T-helper 2 cell treated with Interferon-gamma antibody and Interleukin-4, amounts not matched to agents 5 μg/mL and 100 μg/mL, for 36 hours (primary cell): ENCODE measurements at regions not wholly inside any gene's neighbourhood (a gene's known extent, or its start where the extent isn't known, plus 50 kb on each side); places are given as distances from the start of the nearest gene placed in this dataset.

Experiments
- DNase-seq: peaks from one replicate; pipeline ENCODE4 v3.0.0; 2021; ENCODE audit warnings: low spot score
- H3K27ac Mint-ChIP-seq: one replicate; pipeline ENCODE4 v1.8.0; 2021; ENCODE audit warnings: mild to moderate bottlenecking, mixed read lengths
- H3K27me3 Mint-ChIP-seq: one replicate; pipeline ENCODE4 v1.8.0; 2021; ENCODE audit warnings: low read depth, mixed read lengths
- H3K36me3 Mint-ChIP-seq: one replicate; pipeline ENCODE4 v1.8.0; 2021; ENCODE audit warnings: low read depth, mixed read lengths
- H3K4me1 Mint-ChIP-seq: one replicate; pipeline ENCODE4 v1.8.0; 2021; ENCODE audit warnings: low read depth, mixed read lengths
- H3K4me3 Mint-ChIP-seq: one replicate; pipeline ENCODE4 v1.8.0; 2022; ENCODE audit warnings: mild to moderate bottlenecking, moderate library complexity, mixed read lengths
- H3K9me3 Mint-ChIP-seq: one replicate; pipeline ENCODE4 v1.8.0; 2021; ENCODE audit warnings: mixed read lengths

GRCh38 chr6:153947808-153948447 is 91.1 kb upstream of the OPRM1 start:
- Mint-ChIP-seq H3K4me1 (no peaks in the 10 kb centered on the region), H3K27me3 (peaks cover 2% of the 10 kb centered on the region), H3K36me3 (no peaks in the 10 kb centered on the region), H3K27ac (no peak overlapping the region), H3K4me3 (no peak overlapping the region), H3K9me3 (no peaks in the 10 kb centered on the region)
- no peak for DNase-seq

DNA sequence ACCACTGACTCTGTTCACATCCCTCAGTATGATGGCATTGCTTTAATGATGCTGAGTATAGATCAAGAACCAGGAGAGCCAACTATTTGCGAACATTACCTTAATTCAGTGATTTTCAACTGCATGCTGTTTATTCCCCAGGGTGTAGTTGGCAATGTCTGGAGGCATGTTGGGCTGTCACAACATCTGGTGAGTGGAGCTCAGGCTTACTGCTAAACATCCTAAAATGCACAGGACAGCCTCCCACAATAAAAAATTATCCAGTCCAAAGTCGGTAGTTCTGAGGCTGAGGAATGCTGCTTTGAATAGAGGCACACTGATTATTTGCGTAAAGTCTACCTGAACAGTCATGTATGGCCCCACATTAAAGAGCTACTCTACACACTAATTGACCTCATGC is 94.8 kb upstream of the OPRM1 start:
- H3K27me3 Mint-ChIP-seq: peaks cover 2% of the 10 kb centered on the region
- DNase-seq: no peak
- no peaks in the 10 kb centered on the region for H3K4me1 Mint-ChIP-seq
- no peak overlapping the region for H3K27ac Mint-ChIP-seq
- H3K4me3 Mint-ChIP-seq: no peak overlapping the region
- H3K9me3 Mint-ChIP-seq: no peaks in the 10 kb centered on the region
- no peaks in the 10 kb centered on the region for H3K36me3 Mint-ChIP-seq

GRCh38 chr6:153942361-153942760 is 96.7 kb upstream of the OPRM1 start:
- no peaks in the 10 kb centered on the region for H3K9me3 Mint-ChIP-seq
- H3K4me3 Mint-ChIP-seq: no peak overlapping the region
- no peaks in the 10 kb centered on the region for H3K27me3 Mint-ChIP-seq
- no peaks in the 10 kb centered on the region for H3K4me1 Mint-ChIP-seq
- H3K36me3 Mint-ChIP-seq: no peaks in the 10 kb centered on the region
- DNase-seq: no peak
- no peak overlapping the region for H3K27ac Mint-ChIP-seq

GRCh38 chr6:153941768-153942167 is 97.3 kb upstream of the OPRM1 start:
- H3K9me3 Mint-ChIP-seq: no peaks in the 10 kb centered on the region
- no peaks in the 10 kb centered on the region for H3K36me3 Mint-ChIP-seq
- no peak for DNase-seq
- no peaks in the 10 kb centered on the region for H3K4me1 Mint-ChIP-seq
- no peak overlapping the region for H3K4me3 Mint-ChIP-seq
- no peak overlapping the region for H3K27ac Mint-ChIP-seq
- H3K27me3 Mint-ChIP-seq: no peaks in the 10 kb centered on the region

- Mint-ChIP-seq H3K36me3 (no peaks in the 10 kb centered on the region), H3K4me1 (no peaks in the 10 kb centered on the region), H3K9me3 (no peaks in the 10 kb centered on the region), H3K27me3 (no peaks in the 10 kb centered on the region), H3K27ac (no peak overlapping the region), H3K4me3 (no peak overlapping the region)
- DNase-seq: no peak
Measured at GRCh38 chr6:153938876-153939275, 100.2 kb upstream of the OPRM1 start.

DNA sequence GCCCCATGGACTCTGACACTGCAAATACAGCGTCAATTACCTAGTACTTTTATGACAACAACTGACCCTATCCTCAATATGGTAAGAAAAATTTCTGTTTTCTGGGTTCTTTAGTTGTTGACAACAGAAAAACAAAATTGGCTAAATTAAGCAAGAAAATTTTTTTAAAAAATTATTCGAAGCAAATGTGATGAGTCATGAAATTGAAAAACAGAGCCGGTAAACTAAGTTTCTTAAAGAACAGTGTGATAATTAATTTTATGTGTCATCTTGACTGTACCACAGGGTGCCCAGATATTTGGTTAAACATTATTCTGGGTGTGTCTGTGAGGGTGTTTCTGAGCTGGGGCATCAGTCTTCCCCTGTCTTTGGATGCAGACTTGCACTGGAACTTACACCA is 107.6 kb upstream of the OPRM1 start:
- no peaks in the 10 kb centered on the region for H3K9me3 Mint-ChIP-seq
- H3K4me3 Mint-ChIP-seq: no peak overlapping the region
- no peaks in the 10 kb centered on the region for H3K27me3 Mint-ChIP-seq
- H3K4me1 Mint-ChIP-seq: no peaks in the 10 kb centered on the region
- H3K36me3 Mint-ChIP-seq: no peaks in the 10 kb centered on the region
- no peak for DNase-seq
- no peak overlapping the region for H3K27ac Mint-ChIP-seq

DNA sequence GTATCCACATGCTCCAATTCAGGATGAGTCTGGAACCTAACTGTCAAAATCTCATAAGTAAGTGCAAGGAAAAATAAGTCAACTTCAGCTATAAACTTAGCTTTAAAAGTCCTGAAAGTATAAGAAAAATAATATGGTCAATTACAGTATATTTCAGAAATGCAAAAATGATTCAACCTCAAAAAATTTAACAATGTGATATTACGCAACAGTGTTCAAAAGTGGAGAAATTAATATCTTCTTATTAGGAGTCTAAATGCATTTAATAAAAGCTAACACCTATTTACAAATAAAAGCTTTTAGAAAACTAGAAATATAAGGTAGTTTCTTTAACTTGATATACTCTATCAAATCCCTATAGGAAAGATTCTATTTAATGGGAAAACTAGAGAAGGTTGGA is 111.2 kb upstream of the OPRM1 start:
- Mint-ChIP-seq H3K4me3 (no peak overlapping the region), H3K27ac (no peak overlapping the region), H3K36me3 (no peaks in the 10 kb centered on the region), H3K9me3 (no peaks in the 10 kb centered on the region), H3K27me3 (no peaks in the 10 kb centered on the region), H3K4me1 (no peaks in the 10 kb centered on the region)
- DNase-seq: no peak

GRCh38 chr6:153898360-153899059 is 140.5 kb upstream of the OPRM1 start:
- Mint-ChIP-seq H3K27ac (no peak overlapping the region), H3K27me3 (no peaks in the 10 kb centered on the region), H3K36me3 (no peaks in the 10 kb centered on the region), H3K4me3 (no peak overlapping the region), H3K4me1 (no peaks in the 10 kb centered on the region), H3K9me3 (no peaks in the 10 kb centered on the region)
- DNase-seq: no peak

GRCh38 chr6:153882411-153882810 is 156.6 kb upstream of the OPRM1 start:
- H3K27me3 Mint-ChIP-seq: no peaks in the 10 kb centered on the region
- H3K4me1 Mint-ChIP-seq: no peaks in the 10 kb centered on the region
- H3K36me3 Mint-ChIP-seq: no peaks in the 10 kb centered on the region
- no peak for DNase-seq
- no peaks in the 10 kb centered on the region for H3K9me3 Mint-ChIP-seq
- no peak overlapping the region for H3K27ac Mint-ChIP-seq
- H3K4me3 Mint-ChIP-seq: no peak overlapping the region

DNA sequence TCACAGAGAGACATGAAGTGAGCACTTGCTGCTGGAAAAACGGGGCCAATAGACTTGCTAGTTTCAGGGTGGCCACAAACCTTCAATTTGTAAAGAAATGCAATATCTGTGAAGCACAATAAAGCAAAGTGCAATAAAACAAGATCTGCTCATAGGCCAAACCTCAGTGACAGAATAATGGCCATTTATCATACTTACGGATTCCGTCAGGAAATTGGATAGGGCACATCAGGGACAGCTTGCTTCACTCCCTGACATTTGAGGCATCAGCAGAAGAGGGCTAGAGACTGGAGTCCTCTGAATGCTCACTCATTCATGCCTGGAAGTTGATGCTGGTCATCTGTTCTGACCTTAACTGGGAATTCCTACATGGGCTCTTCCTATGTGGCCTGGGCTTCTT is 165.5 kb upstream of the OPRM1 start:
- Mint-ChIP-seq H3K36me3 (no peaks in the 10 kb centered on the region), H3K9me3 (no peaks in the 10 kb centered on the region), H3K4me3 (no peak overlapping the region), H3K27me3 (no peaks in the 10 kb centered on the region), H3K4me1 (no peaks in the 10 kb centered on the region), H3K27ac (no peak overlapping the region)
- DNase-seq: no peak

- Mint-ChIP-seq H3K27me3 (no peaks in the 10 kb centered on the region), H3K4me3 (no peak overlapping the region), H3K4me1 (no peaks in the 10 kb centered on the region), H3K36me3 (no peaks in the 10 kb centered on the region), H3K27ac (no peak overlapping the region), H3K9me3 (no peaks in the 10 kb centered on the region)
- DNase-seq: no peak
Measured at GRCh38 chr6:153872946-153873345, 166.1 kb upstream of the OPRM1 start.

DNA sequence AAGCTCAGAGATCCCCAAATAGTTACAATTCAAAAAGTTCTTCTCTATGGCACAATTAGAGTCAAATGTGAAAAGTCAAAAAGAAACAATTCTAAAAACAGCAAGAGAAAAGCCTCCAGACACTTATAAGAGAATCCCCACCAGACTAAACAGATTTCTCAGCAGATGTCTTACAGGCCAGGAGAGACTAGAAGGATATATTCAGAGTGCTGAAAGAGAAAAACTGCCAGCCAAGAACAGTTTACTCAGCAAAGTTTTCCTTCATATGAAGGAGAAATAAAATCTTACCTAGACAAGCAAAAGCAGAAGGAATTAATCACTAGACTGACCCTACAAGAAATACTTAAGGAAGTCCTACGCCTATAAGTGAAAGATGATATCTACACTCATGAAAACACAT is 176.1 kb upstream of the OPRM1 start:
- no peak overlapping the region for H3K4me3 Mint-ChIP-seq
- H3K4me1 Mint-ChIP-seq: no peaks in the 10 kb centered on the region
- H3K9me3 Mint-ChIP-seq: no peaks in the 10 kb centered on the region
- no peak for DNase-seq
- H3K27me3 Mint-ChIP-seq: no peaks in the 10 kb centered on the region
- H3K36me3 Mint-ChIP-seq: no peaks in the 10 kb centered on the region
- no peak overlapping the region for H3K27ac Mint-ChIP-seq

DNA sequence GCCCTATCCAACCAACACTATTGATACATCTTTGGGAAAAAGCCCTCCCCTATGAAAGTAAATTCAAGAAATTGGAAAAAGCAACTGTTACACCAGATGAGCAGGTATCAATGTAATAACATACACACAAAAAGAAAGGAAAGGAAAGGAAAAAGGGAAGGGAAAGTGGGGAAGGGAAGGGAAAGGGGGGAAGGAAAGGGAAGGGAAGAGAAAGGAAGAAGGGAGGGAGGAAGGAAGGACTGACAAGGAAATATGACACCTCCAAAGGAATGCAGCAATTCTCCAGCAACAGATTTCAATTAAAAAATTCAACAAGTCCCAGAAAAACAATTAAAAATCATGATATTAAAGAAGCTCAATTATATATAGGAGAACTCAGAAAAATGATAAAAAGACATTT is 176.9 kb upstream of the OPRM1 start:
- Mint-ChIP-seq H3K36me3 (no peaks in the 10 kb centered on the region), H3K27me3 (no peaks in the 10 kb centered on the region), H3K27ac (no peak overlapping the region), H3K4me1 (no peaks in the 10 kb centered on the region), H3K4me3 (no peak overlapping the region), H3K9me3 (no peaks in the 10 kb centered on the region)
- DNase-seq: no peak

- DNase-seq: no peak
- H3K27ac Mint-ChIP-seq: no peak overlapping the region
- no peaks in the 10 kb centered on the region for H3K9me3 Mint-ChIP-seq
- no peak overlapping the region for H3K4me3 Mint-ChIP-seq
- no peaks in the 10 kb centered on the region for H3K36me3 Mint-ChIP-seq
- no peaks in the 10 kb centered on the region for H3K27me3 Mint-ChIP-seq
- no peaks in the 10 kb centered on the region for H3K4me1 Mint-ChIP-seq
Measured at GRCh38 chr6:153858529-153858928, 180.5 kb upstream of the OPRM1 start.

GRCh38 chr6:153856929-153857376 is 182.1 kb upstream of the OPRM1 start:
- Mint-ChIP-seq H3K27ac (no peak overlapping the region), H3K36me3 (no peaks in the 10 kb centered on the region), H3K4me3 (no peak overlapping the region), H3K9me3 (no peaks in the 10 kb centered on the region), H3K4me1 (no peaks in the 10 kb centered on the region), H3K27me3 (no peaks in the 10 kb centered on the region)
- DNase-seq: no peak
